ENCODE measurements at regions not wholly inside any gene's neighbourhood (a gene's known extent, or its start where the extent isn't known, plus 50 kb on each side); places are given as distances from the start of the nearest gene placed in this dataset.

DNA sequence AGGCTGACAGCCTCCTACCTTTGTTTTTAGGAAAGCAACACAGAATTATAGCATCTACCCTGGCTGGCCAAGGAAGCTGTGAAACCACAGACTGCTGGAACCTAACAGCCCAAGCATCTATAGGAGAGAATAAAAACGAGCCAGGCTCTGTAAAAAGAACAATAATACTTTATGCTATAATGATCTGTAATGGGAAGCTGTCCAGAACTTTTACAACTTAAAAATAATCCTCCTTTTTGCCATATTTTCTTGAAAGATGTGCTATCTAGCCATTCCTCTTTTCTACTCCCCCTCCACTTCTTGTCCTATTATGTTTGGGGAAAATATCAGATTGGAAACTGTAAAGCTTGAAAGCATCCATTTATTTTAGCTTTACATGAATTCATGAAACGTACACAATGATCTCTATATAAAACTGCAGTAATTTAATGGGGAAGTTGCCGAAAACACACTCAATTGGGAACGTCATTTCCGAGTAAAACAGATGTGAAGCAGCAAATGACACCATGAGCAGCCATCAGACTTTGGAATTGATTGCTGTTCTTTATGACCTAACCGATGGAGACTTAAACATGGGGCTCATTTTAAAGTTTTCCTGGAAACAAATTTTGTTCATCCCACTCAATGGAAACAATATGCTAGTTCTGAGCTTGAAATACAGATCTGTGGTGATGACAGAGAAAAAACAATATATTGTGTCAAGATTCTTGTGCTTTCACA, 450.3 kb upstream of the CLINT1 start:
- no peak overlapping the region for H3K4me3 ChIP-seq (ENCODE audit: low read length)
- no peak overlapping the region for H3K27ac ChIP-seq (ENCODE audit: low read depth, low read length)
- H3K9ac ChIP-seq (ENCODE audit: low read depth, low read length) = no peak overlapping the region
- WGBS = 97% methylated on average over 5 of the region's 6 CpGs
- H3K27me3 ChIP-seq (ENCODE audit: insufficient read depth, low read length) = no peaks in the 10 kb centered on the region
- peaks cover 23% of the 10 kb centered on the region for H3K4me1 ChIP-seq (ENCODE audit: insufficient read depth, low read length)
- no peaks in the 10 kb centered on the region for H3K9me3 ChIP-seq (ENCODE audit: insufficient read depth, low read depth, low read length)
- H3K36me3 ChIP-seq (ENCODE audit: insufficient read depth, low read length) = no peaks in the 10 kb centered on the region

DNA sequence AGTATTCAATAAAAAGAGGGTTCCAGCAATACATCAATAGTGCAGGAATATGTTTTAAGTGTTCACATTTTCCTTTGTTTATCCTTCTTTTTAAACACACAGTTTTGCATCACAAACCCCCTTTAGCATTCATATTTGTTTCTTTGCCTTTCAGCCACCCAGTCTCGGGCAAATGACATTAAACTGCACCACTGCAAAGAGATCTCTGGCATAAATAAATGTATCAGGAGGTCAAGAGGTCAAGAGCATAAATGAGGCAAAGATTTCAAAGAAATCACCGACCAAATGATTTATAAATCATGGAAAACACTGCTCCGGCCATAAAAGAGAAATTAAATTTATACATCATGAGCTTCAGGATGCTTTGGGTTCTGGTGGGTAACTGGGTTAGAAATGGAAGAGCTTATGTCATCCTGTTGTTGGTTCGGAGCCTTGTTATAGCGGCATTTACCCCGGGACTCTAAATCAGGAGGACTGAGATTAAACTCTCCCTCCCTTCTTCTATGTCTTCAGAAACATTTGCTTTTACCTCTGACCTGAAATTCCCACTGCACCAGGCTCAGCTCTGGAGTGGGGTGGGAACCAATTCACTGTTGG, 449.6 kb upstream of the CLINT1 start:
- H3K9me3 ChIP-seq (ENCODE audit: insufficient read depth, low read depth, low read length) = no peaks in the 10 kb centered on the region
- H3K9ac ChIP-seq (ENCODE audit: low read depth, low read length) = no peak overlapping the region
- WGBS = 84% methylated on average over 6 of the region's 6 CpGs
- no peaks in the 10 kb centered on the region for H3K36me3 ChIP-seq (ENCODE audit: insufficient read depth, low read length)
- H3K4me1 ChIP-seq (ENCODE audit: insufficient read depth, low read length) = peaks cover 16% of the 10 kb centered on the region
- H3K27me3 ChIP-seq (ENCODE audit: insufficient read depth, low read length) = no peaks in the 10 kb centered on the region
- no peak overlapping the region for H3K4me3 ChIP-seq (ENCODE audit: low read length)
- H3K27ac ChIP-seq (ENCODE audit: low read depth, low read length) = no peak overlapping the region

DNA sequence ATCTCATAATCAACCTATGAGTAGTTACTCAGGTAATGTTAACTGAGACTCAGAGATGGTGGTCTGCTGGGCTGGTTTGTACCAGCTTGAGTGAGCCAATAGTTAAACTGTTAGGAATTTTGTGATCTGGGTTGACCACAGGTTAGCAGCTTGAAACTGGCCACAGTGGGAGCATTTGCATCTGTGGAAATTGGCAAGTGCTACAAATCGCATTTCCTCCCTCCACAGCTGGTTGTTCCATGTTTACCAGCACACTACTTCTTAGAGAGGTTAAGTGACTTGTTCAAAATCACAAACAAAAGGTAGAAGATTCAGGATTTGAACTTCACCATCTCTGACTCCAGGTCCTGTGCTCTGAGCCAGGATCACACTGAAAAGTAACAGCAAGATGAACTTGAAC, 446.9 kb upstream of the CLINT1 start:
- Histone ChIP-seq H3K4me3 (ENCODE audit: low read length) (no peak overlapping the region), H3K27me3 (ENCODE audit: insufficient read depth, low read length) (no peaks in the 10 kb centered on the region), H3K4me1 (ENCODE audit: insufficient read depth, low read length) (peaks cover 6% of the 10 kb centered on the region; the same call in 1 of the 2 replicates), H3K27ac (ENCODE audit: low read depth, low read length) (no peak overlapping the region), H3K9ac (ENCODE audit: low read depth, low read length) (no peak overlapping the region), H3K36me3 (ENCODE audit: insufficient read depth, low read length) (no peaks in the 10 kb centered on the region), H3K9me3 (ENCODE audit: insufficient read depth, low read depth, low read length) (no peaks in the 10 kb centered on the region)
- WGBS = 82% methylated on average over 1 of the region's 1 CpG

DNA sequence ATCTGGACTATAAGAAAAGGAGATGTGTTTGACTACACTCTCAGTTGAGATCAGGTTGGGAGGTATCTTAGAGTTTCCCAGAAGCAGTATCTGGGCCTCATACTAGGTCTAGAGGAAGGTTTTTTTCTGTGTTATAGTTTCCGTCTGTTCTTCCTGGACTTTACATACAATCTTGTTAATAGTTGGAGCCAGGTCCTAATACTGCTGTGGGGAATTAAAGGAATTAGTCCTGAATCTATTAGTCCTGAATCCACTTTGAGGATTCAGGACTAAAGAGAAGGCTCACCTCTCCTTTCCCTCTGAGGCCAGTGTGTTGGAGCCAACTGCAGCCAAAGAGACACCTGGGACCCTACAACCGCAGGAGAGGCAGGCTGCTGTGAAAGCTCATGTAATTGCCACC, 445.7 kb upstream of the CLINT1 start:
- H3K9ac ChIP-seq (ENCODE audit: low read depth, low read length) = no peak overlapping the region
- H3K27me3 ChIP-seq (ENCODE audit: insufficient read depth, low read length) = no peaks in the 10 kb centered on the region
- no peaks in the 10 kb centered on the region for H3K36me3 ChIP-seq (ENCODE audit: insufficient read depth, low read length)
- H3K9me3 ChIP-seq (ENCODE audit: insufficient read depth, low read depth, low read length) = no peaks in the 10 kb centered on the region
- WGBS = 69% methylated on average over 2 of the region's 2 CpGs
- peaks cover 6% of the 10 kb centered on the region; the same call in 1 of the 2 replicates for H3K4me1 ChIP-seq (ENCODE audit: insufficient read depth, low read length)
- H3K4me3 ChIP-seq (ENCODE audit: low read length) = no peak overlapping the region
- no peak overlapping the region for H3K27ac ChIP-seq (ENCODE audit: low read depth, low read length)

DNA sequence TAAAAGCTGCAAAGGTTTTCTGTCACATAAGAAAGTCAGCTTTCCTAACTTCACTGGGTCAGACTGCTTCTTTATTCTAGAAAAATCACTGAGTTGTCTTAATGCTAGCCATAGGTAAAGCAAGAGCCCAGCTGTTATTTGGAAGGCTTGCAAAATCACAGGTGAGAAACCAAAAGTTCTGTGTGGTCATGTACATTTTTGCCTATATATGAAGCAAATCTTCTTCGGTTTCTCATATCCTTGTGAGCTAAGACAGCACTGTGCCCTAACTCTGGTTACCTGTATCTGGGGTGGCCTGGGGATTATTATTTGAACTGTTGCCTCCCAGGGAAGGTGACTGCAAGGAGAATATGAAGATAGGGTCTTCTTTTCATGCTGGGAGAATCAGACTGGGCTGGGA, 444.9 kb upstream of the CLINT1 start:
- no peaks in the 10 kb centered on the region for H3K27me3 ChIP-seq (ENCODE audit: insufficient read depth, low read length)
- 92% methylated on average over 1 of the region's 1 CpG for WGBS
- no peaks in the 10 kb centered on the region for H3K36me3 ChIP-seq (ENCODE audit: insufficient read depth, low read length)
- no peak overlapping the region for H3K27ac ChIP-seq (ENCODE audit: low read depth, low read length)
- no peak overlapping the region for H3K4me3 ChIP-seq (ENCODE audit: low read length)
- peaks cover 6% of the 10 kb centered on the region; the same call in 1 of the 2 replicates for H3K4me1 ChIP-seq (ENCODE audit: insufficient read depth, low read length)
- no peak overlapping the region for H3K9ac ChIP-seq (ENCODE audit: low read depth, low read length)
- H3K9me3 ChIP-seq (ENCODE audit: insufficient read depth, low read depth, low read length) = no peaks in the 10 kb centered on the region

DNA sequence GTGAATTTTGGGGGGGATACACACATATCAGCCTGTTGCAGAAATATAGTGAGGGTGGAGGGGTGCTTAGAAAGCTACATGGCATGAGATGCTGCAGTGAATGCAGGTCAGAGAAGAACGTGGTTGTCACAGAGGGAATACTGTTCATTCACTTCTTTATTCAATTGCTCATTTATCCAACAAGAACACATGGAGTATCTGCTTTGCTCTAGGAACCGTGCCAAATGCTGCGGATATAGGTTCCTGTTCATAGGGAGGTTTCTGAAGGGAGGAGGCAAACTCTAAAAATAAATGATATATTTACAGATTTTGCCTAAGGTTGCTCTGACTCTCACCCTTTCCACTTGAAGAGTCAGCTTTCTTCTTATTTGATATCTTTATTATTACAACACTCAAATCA, 444.3 kb upstream of the CLINT1 start:
- no peak overlapping the region for H3K27ac ChIP-seq (ENCODE audit: low read depth, low read length)
- H3K9ac ChIP-seq (ENCODE audit: low read depth, low read length) = no peak overlapping the region
- no peaks in the 10 kb centered on the region for H3K36me3 ChIP-seq (ENCODE audit: insufficient read depth, low read length)
- H3K27me3 ChIP-seq (ENCODE audit: insufficient read depth, low read length) = no peaks in the 10 kb centered on the region
- H3K9me3 ChIP-seq (ENCODE audit: insufficient read depth, low read depth, low read length) = no peaks in the 10 kb centered on the region
- no peak overlapping the region for H3K4me3 ChIP-seq (ENCODE audit: low read length)
- 82% methylated on average over 1 of the region's 3 CpGs for WGBS
- H3K4me1 ChIP-seq (ENCODE audit: insufficient read depth, low read length) = peaks cover 6% of the 10 kb centered on the region; the same call in 1 of the 2 replicates

DNA sequence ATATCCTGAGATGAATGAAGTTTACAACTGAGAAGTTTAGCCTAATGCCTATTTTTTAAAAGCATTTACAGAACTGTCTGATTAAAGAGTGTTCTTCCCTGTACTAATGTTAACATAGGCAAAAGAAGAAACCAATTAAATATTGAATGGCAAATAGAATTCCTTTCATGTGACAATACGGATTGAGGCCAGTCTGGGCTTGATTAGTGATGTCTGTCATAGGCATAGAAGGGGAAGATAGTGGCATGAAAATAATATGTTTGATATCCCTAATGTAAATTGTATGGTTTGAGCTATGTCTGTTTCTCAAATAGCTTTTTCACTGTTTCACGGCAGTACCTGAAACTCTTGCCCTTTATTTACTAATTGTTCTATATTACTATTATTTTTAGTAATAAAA, 443.1 kb upstream of the CLINT1 start:
- Histone ChIP-seq H3K4me1 (ENCODE audit: insufficient read depth, low read length) (peaks cover 6% of the 10 kb centered on the region; the same call in 1 of the 2 replicates), H3K4me3 (ENCODE audit: low read length) (no peak overlapping the region), H3K9me3 (ENCODE audit: insufficient read depth, low read depth, low read length) (no peaks in the 10 kb centered on the region; the same call in 1 of the 2 replicates), H3K9ac (ENCODE audit: low read depth, low read length) (no peak overlapping the region), H3K36me3 (ENCODE audit: insufficient read depth, low read length) (no peaks in the 10 kb centered on the region), H3K27me3 (ENCODE audit: insufficient read depth, low read length) (no peaks in the 10 kb centered on the region), H3K27ac (ENCODE audit: low read depth, low read length) (no peak overlapping the region)
- 95% methylated on average over 1 of the region's 2 CpGs for WGBS

DNA sequence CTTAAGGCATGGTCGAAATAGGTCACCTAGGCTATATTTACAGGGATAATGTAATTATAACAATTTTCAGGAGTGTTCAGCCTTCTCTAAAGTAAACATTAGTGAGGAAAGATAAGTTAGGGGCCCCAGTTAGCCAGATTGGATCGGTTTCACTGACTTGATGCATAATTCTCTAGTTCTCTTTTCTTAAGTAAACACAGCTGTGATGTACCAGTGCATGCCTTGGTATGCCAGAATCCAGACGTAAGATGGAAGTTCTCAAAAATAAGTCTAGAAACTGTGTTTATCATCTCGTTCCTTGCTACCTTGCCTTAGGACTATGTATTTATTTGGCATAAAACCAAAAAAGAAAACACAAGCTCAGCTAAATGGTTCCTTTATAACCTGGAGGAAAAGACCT, 442.2 kb upstream of the CLINT1 start:
- Histone ChIP-seq H3K9ac (ENCODE audit: low read depth, low read length) (no peak overlapping the region), H3K27me3 (ENCODE audit: insufficient read depth, low read length) (no peaks in the 10 kb centered on the region), H3K9me3 (ENCODE audit: insufficient read depth, low read depth, low read length) (peaks cover 4% of the 10 kb centered on the region; the same call in 1 of the 2 replicates), H3K27ac (ENCODE audit: low read depth, low read length) (no peak overlapping the region), H3K36me3 (ENCODE audit: insufficient read depth, low read length) (no peaks in the 10 kb centered on the region), H3K4me1 (ENCODE audit: insufficient read depth, low read length) (peaks cover 6% of the 10 kb centered on the region; the same call in 1 of the 2 replicates), H3K4me3 (ENCODE audit: low read length) (no peak overlapping the region)
- 68% methylated on average over 4 of the region's 4 CpGs for WGBS

DNA sequence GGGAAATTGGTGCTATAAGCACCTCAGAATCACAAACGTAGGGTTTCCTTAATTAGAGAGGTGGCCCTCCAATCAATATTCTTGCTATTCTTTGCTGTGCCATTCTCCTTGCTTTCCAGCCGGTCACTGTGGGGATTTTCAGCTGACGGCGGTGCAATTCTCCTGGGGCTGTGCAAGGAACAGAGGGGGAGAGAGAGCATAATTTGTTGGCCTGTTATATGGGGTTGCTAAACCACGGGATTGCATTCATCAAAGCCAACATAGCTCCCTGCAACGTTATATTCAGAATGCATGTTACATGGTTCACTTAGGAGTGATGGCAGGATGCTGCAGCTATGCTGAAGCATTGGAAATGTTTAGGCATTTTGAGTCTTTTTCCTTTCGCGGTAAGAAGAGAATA, 441.3 kb upstream of the CLINT1 start:
- no peak overlapping the region for H3K9ac ChIP-seq (ENCODE audit: low read depth, low read length)
- no peak overlapping the region for H3K4me3 ChIP-seq (ENCODE audit: low read length)
- 87% methylated on average over 8 of the region's 8 CpGs for WGBS

DNA sequence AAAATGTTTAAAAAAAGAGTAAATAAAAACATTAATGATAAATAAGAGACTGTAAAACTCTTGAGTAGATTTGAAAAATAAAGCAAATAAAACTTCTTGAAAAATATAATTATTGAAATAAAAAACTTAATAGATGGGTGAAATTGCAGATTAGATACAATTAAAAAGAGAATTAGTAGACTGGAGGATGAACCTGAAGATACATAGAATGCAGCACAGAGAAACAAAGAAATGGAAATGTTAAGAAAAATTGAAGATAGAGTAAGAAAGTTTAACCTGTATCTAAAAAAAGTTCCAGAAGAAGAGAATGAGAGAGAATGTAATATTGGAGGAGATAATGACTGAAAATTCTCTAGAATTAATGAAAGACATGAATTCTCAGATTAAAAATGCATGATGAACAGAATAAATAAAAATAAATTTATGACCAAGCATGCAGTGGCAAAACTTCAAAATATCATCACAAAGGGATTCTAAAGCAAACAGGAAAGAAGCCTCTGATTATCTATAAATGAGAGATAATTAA, 438.1 kb upstream of the CLINT1 start:
- Histone ChIP-seq H3K27me3 (ENCODE audit: insufficient read depth, low read length) (no peaks in the 10 kb centered on the region), H3K4me3 (ENCODE audit: low read length) (no peak overlapping the region), H3K27ac (ENCODE audit: low read depth, low read length) (no peak overlapping the region), H3K36me3 (ENCODE audit: insufficient read depth, low read length) (no peaks in the 10 kb centered on the region), H3K9me3 (ENCODE audit: insufficient read depth, low read depth, low read length) (peaks cover 4% of the 10 kb centered on the region; the same call in 1 of the 2 replicates), H3K9ac (ENCODE audit: low read depth, low read length) (no peak overlapping the region), H3K4me1 (ENCODE audit: insufficient read depth, low read length) (no peaks in the 10 kb centered on the region)

More for the DNA sequence above, 441.3 kb upstream of the CLINT1 start:
- Histone ChIP-seq H3K4me1 (ENCODE audit: insufficient read depth, low read length) (no peaks in the 10 kb centered on the region), H3K36me3 (ENCODE audit: insufficient read depth, low read length) (no peaks in the 10 kb centered on the region), H3K9me3 (ENCODE audit: insufficient read depth, low read depth, low read length) (peaks cover 4% of the 10 kb centered on the region; the same call in 1 of the 2 replicates), H3K27me3 (ENCODE audit: insufficient read depth, low read length) (no peaks in the 10 kb centered on the region), H3K27ac (ENCODE audit: low read depth, low read length) (no peak overlapping the region)

DNA sequence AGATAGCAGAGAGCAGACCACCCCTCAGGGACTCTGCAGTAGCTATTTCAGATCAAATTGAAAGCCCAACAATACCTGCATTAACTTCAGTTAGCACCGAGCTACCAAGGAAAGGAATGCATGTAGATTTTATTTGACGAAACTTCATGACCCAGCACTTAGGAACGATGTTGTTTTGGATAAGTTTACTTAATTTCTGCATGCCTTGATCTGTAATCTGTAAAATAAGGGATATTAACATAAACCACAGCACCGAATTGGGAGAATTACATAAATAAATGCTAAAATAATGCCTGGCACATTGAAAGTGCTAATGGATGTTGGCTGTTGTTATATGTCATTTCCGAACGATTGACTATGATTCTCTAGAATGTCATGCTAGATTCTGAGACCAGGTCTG, 435.8 kb upstream of the CLINT1 start:
- Histone ChIP-seq H3K9ac (ENCODE audit: low read depth, low read length) (no peak overlapping the region), H3K9me3 (ENCODE audit: insufficient read depth, low read depth, low read length) (peaks cover 4% of the 10 kb centered on the region; the same call in 1 of the 2 replicates), H3K4me1 (ENCODE audit: insufficient read depth, low read length) (no peaks in the 10 kb centered on the region), H3K27me3 (ENCODE audit: insufficient read depth, low read length) (no peaks in the 10 kb centered on the region), H3K4me3 (ENCODE audit: low read length) (no peak overlapping the region), H3K36me3 (ENCODE audit: insufficient read depth, low read length) (no peaks in the 10 kb centered on the region), H3K27ac (ENCODE audit: low read depth, low read length) (no peak overlapping the region)
- WGBS = 86% methylated on average over 6 of the region's 6 CpGs
